ENCODE measurements at regions not wholly inside any gene's neighbourhood (a gene's known extent, or its start where the extent isn't known, plus 50 kb on each side); places are given as distances from the start of the nearest gene placed in this dataset.
A peak's percentile ranks its signal among the peaks of the same experiment; 100 is the strongest.

DNA sequence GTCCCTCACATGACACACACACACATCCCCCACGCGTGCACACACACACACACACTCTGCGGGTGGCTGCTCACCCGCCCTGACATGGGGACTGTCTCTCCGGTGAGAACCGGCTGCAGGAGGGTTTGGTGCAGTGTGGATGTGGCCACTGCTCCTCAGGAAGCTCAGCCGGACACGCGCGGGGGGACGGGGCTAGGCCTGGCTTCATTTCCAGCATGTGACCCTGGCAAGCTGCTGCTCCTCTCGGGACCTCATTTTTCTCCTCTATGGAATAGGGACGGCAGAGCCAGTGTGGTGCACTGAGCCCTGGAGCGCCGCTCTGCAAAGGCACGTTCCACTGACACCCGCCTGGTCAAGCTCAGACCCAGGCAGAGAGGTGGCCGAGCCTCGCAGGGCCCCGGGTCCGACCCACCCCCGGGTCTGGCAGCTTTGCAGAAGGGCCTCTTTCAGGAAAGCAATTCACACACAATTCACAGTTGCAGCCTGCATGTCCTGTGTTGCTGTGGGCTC is 56.8 kb upstream of the SLCO4A1 start:
- intact Hi-C loops (cut with micrococcal nuclease), result no loop called here
- Mint-ChIP-seq H3K36me3 (ENCODE audit: insufficient read depth, unreplicated experiment) (no peaks in the 10 kb centered on the region), H3K4me3 (ENCODE audit: unreplicated experiment) (no peak overlapping the region), H3K4me1 (ENCODE audit: insufficient read depth, unreplicated experiment) (peaks cover 12% of the 10 kb centered on the region), H3K27ac (ENCODE audit: low read depth, unreplicated experiment) (no peak overlapping the region), H3K9me3 (ENCODE audit: unreplicated experiment) (no peaks in the 10 kb centered on the region), H3K27me3 (ENCODE audit: insufficient read depth, unreplicated experiment) (peaks cover 32% of the 10 kb centered on the region)
- CTCF ChIA-PET, result interaction anchor here (2.2 to 7.8 kb wide), 2 partner anchors 31 to 86 kb away, joined by 7 to 37 read pairs; no protein-coding TSS in a partner anchor
- BruUV-seq (replicated peaks), result no TSS peak
- POLR2A ChIA-PET, result interaction anchor here (0.5 to 1.5 kb wide), 2 partner anchors 17 to 57 kb away, joined by 4 to 5 read pairs; partner anchors contain the start of gene SLCO4A1
- TF ChIP-seq, protein P1, sequence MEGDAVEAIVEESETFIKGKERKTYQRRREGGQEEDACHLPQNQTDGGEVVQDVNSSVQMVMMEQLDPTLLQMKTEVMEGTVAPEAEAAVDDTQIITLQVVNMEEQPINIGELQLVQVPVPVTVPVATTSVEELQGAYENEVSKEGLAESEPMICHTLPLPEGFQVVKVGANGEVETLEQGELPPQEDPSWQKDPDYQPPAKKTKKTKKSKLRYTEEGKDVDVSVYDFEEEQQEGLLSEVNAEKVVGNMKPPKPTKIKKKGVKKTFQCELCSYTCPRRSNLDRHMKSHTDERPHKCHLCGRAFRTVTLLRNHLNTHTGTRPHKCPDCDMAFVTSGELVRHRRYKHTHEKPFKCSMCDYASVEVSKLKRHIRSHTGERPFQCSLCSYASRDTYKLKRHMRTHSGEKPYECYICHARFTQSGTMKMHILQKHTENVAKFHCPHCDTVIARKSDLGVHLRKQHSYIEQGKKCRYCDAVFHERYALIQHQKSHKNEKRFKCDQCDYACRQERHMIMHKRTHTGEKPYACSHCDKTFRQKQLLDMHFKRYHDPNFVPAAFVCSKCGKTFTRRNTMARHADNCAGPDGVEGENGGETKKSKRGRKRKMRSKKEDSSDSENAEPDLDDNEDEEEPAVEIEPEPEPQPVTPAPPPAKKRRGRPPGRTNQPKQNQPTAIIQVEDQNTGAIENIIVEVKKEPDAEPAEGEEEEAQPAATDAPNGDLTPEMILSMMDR (IDR thresholded peaks at IDR 0.05; ENCODE audit: unreplicated experiment), result no peak
- DNase-seq (ENCODE audit: unreplicated experiment), result no peak

DNA sequence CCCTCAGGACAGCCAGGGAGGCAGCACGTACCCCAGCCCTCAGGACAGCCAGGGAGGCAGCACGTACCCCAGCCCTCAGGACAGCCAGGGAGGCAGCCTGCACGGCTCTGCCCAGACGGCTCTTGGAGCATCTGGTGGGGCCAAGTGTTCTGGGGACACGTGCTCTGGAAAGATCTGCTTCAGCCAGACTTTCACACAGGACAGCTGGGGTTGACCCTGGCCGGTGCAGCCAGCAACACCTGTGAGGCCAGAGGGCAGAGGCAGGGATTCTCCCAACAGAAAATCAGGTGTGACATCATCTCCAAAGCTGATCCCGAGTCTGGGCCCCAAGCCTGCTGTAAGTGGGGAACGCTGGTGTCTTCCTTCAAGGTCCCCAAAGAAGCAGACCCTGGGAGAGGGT is 55.5 kb upstream of the SLCO4A1 start:
- Mint-ChIP-seq H3K4me1 (ENCODE audit: insufficient read depth, unreplicated experiment) (peaks cover 18% of the 10 kb centered on the region), H3K4me3 (ENCODE audit: unreplicated experiment) (no peak overlapping the region), H3K9me3 (ENCODE audit: unreplicated experiment) (no peaks in the 10 kb centered on the region), H3K27ac (ENCODE audit: low read depth, unreplicated experiment) (no peak overlapping the region), H3K36me3 (ENCODE audit: insufficient read depth, unreplicated experiment) (no peaks in the 10 kb centered on the region), H3K27me3 (ENCODE audit: insufficient read depth, unreplicated experiment) (peaks cover 31% of the 10 kb centered on the region)
- no peak for DNase-seq (ENCODE audit: unreplicated experiment)
- ChIA-PET POLR2A (interaction anchor here (0.6 to 0.7 kb wide), 2 partner anchors 8 to 154 kb away, joined by 3 read pairs; no protein-coding TSS in a partner anchor), CTCF (interaction anchor here (0.7 to 7.8 kb wide), 5 partner anchors 30 to 273 kb away, joined by 3 to 37 read pairs (median 4); no protein-coding TSS in a partner anchor)
- TF ChIP-seq, protein P1 (IDR thresholded peaks at IDR 0.05; ENCODE audit: unreplicated experiment), result no peak
- intact Hi-C loops (cut with micrococcal nuclease), result no loop called here
- BruUV-seq (replicated peaks), result no TSS peak

DNA sequence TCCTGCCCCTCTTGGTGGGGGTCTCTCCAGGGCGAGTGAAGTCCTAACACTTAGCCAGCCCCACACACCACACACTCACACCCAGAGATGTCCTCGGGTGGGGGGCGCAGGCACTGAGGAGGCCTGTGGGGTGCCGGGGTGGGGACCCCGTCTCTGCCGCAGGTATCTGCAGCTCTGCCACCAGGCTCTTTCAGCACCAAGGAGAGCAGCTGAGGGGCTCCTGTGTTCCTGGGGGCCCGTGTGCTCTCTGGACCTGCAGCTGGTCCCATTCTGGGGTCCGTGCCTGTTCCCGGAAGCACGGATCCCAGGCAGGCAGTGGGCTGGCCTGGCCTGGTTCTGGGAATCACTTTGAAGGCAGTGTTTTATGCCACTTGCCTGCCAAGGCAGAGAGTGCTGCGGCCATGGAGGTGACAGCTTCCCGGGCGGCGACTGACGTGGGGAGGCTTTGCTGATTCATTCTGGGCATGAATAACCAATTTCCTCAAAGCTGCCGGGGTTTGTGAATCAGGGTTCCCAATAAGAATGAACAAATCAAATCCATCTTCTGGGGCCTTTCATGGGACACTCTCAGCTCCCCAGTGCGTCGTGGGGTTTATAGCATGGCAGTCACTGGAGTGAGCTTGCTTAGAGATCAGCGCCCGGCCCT is 54.4 kb upstream of the SLCO4A1 start:
- H3K36me3 Mint-ChIP-seq (ENCODE audit: insufficient read depth, unreplicated experiment), result no peaks in the 10 kb centered on the region
- H3K27me3 Mint-ChIP-seq (ENCODE audit: insufficient read depth, unreplicated experiment), result peaks cover 26% of the 10 kb centered on the region
- H3K4me1 Mint-ChIP-seq (ENCODE audit: insufficient read depth, unreplicated experiment), result peaks cover 16% of the 10 kb centered on the region
- TF ChIP-seq, protein P1 (IDR thresholded peaks at IDR 0.05; ENCODE audit: unreplicated experiment), result no peak
- no TSS peak for BruUV-seq (replicated peaks)
- intact Hi-C loops (cut with micrococcal nuclease), result no loop called here
- peak; percentile 42 for DNase-seq (ENCODE audit: unreplicated experiment)
- H3K27ac Mint-ChIP-seq (ENCODE audit: low read depth, unreplicated experiment), result no peak overlapping the region
- no peaks in the 10 kb centered on the region for H3K9me3 Mint-ChIP-seq (ENCODE audit: unreplicated experiment)
- POLR2A ChIA-PET, result interaction anchor here (0.6 to 4.8 kb wide), 6 partner anchors 11 to 95 kb away, joined by 3 to 33 read pairs (median 8); no protein-coding TSS in a partner anchor
- CTCF ChIA-PET, result interaction anchor here (0.6 to 7.8 kb wide), 8 partner anchors 11 to 274 kb away, joined by 3 to 37 read pairs (median 5); partner anchors contain the start of gene TCFL5
- no peak overlapping the region for H3K4me3 Mint-ChIP-seq (ENCODE audit: unreplicated experiment)

DNA sequence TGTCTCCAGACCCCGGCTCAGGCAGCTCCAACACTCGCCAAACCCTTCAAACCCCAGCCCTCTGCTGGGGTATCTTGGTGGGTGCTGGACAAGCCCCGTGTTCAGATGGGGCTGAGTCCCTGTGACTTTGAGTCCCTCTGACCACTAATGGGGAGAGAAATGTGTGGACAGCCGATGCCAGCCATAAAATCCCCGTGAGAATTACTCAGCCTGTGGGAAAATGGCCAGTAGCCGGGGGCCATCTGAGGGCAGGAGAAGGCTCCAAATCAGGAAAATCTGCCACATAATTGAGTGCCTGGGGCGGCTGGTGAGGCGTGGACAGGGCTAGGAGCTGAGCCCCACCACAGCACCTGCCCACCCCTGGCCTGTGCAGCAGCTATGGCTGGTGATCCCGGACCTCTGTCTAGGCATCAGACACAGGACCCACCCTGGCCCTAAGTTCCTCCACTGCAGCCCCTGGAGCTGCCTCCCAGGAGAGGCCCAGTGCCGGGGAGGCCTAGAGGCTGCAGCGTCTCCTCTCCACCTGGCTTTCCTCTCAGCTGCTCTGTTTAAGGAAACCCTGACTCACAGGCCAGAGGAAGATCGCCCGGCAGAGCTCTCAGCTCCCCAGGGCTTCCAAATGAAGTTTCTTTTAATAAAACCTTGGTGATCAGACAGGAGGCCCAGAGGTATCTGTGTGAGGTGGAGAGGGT is 53.7 kb upstream of the SLCO4A1 start:
- peaks cover 18% of the 10 kb centered on the region for H3K27me3 Mint-ChIP-seq (ENCODE audit: insufficient read depth, unreplicated experiment)
- H3K36me3 Mint-ChIP-seq (ENCODE audit: insufficient read depth, unreplicated experiment), result no peaks in the 10 kb centered on the region
- H3K9me3 Mint-ChIP-seq (ENCODE audit: unreplicated experiment), result no peaks in the 10 kb centered on the region
- intact Hi-C loops (cut with micrococcal nuclease), result no loop called here
- no peak for DNase-seq (ENCODE audit: unreplicated experiment)
- no peak overlapping the region for H3K4me3 Mint-ChIP-seq (ENCODE audit: unreplicated experiment)
- H3K4me1 Mint-ChIP-seq (ENCODE audit: insufficient read depth, unreplicated experiment), result peaks cover 11% of the 10 kb centered on the region
- no peak overlapping the region for H3K27ac Mint-ChIP-seq (ENCODE audit: low read depth, unreplicated experiment)
- no TSS peak for BruUV-seq (replicated peaks)
- TF ChIP-seq, protein P1 (IDR thresholded peaks at IDR 0.05; ENCODE audit: unreplicated experiment), result no peak
- ChIA-PET POLR2A (interaction anchor here (0.9 to 4.8 kb wide), 6 partner anchors 12 to 34 kb away, joined by 3 to 33 read pairs (median 8); no protein-coding TSS in a partner anchor), CTCF (interaction anchor here (0.6 to 7.8 kb wide), 7 partner anchors 12 to 273 kb away, joined by 3 to 37 read pairs (median 4); partner anchors contain the start of gene TCFL5)
